ENCODE measurements at regions not wholly inside any gene's neighbourhood (a gene's known extent, or its start where the extent isn't known, plus 50 kb on each side); places are given as distances from the start of the nearest gene placed in this dataset.

GRCh38 chr1:22262583-22262982 lies 119.7 kb upstream of the WNT4 start:
- peaks cover 0 to 2% of the 10 kb centered on the region in 2 experiments for H3K27me3 ChIP-seq (ENCODE audit: control insufficient read depth in 2 of 2, insufficient read depth in 2 of 2, low read length in 2 of 2)
- no peak overlapping the region for H3K27ac ChIP-seq (ENCODE audit: insufficient read depth, low read depth, low read length)
- intact Hi-C loops (cut with micrococcal nuclease): no loop called here
- no peaks in the 10 kb centered on the region for H4K20me1 ChIP-seq (replicated peaks; ENCODE audit: control insufficient read depth, extremely low read depth, insufficient read depth, low read length)
- no peaks in the 10 kb centered on the region for H3K36me3 ChIP-seq (ENCODE audit: control insufficient read depth in 2 of 2, extremely low read depth in 1 of 2, insufficient read depth in 2 of 2, low read length in 2 of 2)
- H2AFZ ChIP-seq (ENCODE audit: low read depth, low read length): no peak overlapping the region
- H3K79me2 ChIP-seq (ENCODE audit: control insufficient read depth, insufficient read depth, low read length): no peaks in the 10 kb centered on the region
- no TSS peak for BruUV-seq (replicated peaks)
- no peak overlapping the region for H3K9ac ChIP-seq (replicated peaks; ENCODE audit: extremely low read depth, insufficient read depth, low read length)
- POLR2A ChIA-PET: no interaction called here
- FAIRE-seq (no peak), DNase-seq (ENCODE audit: low read depth, low spot score) (no peak)
- H3K4me2 ChIP-seq (ENCODE audit: insufficient read depth, low read length): no peak overlapping the region
- H3K4me1 ChIP-seq (ENCODE audit: control insufficient read depth, extremely low read depth, insufficient read depth, low read length): no peaks in the 10 kb centered on the region
- CTCF ChIA-PET: no interaction called here
- dilution Hi-C loops (cut with MboI; ENCODE audit: extremely low pct_ligation_motif_present, low sequenced_read_pairs): no loop called here
- no peak overlapping the region for H3K4me3 ChIP-seq (replicated peaks in 1 of 3; ENCODE audit: insufficient read depth in 1 of 3, low read depth in 1 of 3, low read length in 3 of 3)
- H3K9me3 ChIP-seq (replicated peaks; ENCODE audit: control insufficient read depth, insufficient read depth, low read length): no peaks in the 10 kb centered on the region
- TF ChIP-seq FOS (IDR thresholded peaks at IDR 0.05; ENCODE audit: borderline replicate concordance, insufficient read depth, low read length) (no peak), POLR2A (IDR thresholded peaks at IDR 0.05; ENCODE audit: low read depth, low read length) (no peak), MYC (IDR thresholded peaks at IDR 0.05; ENCODE audit: low read depth, low read length) (no peak), MAX (IDR thresholded peaks at IDR 0.05; ENCODE audit: insufficient read depth, insufficient read length) (no peak)
- no peaks in the 10 kb centered on the region for H3K9me1 ChIP-seq (replicated peaks; ENCODE audit: control insufficient read depth, extremely low read depth, insufficient read depth, low read length)

GRCh38 chr1:22263359-22263758 lies 120.5 kb upstream of the WNT4 start:
- peaks cover 0 to 2% of the 10 kb centered on the region in 2 experiments for H3K27me3 ChIP-seq (ENCODE audit: control insufficient read depth in 2 of 2, insufficient read depth in 2 of 2, low read length in 2 of 2)
- no peaks in the 10 kb centered on the region for H3K9me3 ChIP-seq (replicated peaks; ENCODE audit: control insufficient read depth, insufficient read depth, low read length)
- no peak for TF ChIP-seq POLR2AphosphoS5 (IDR thresholded peaks at IDR 0.05; ENCODE audit: insufficient read depth, low read depth, low read length)
- TF ChIP-seq MAX (IDR thresholded peaks at IDR 0.05; ENCODE audit: insufficient read depth, insufficient read length): no peak
- no peak for TF ChIP-seq JUN (IDR thresholded peaks at IDR 0.05; ENCODE audit: borderline replicate concordance, insufficient read depth, insufficient read length, low read depth)
- TF ChIP-seq FOS (IDR thresholded peaks at IDR 0.05; ENCODE audit: borderline replicate concordance, insufficient read depth, low read length): no peak
- TF ChIP-seq CTCF (IDR thresholded peaks at IDR 0.05; ENCODE audit: extremely low read depth in 1 of 2, insufficient read depth in 1 of 2, low read depth in 1 of 2, low read length in 2 of 2): no peak
- no peak overlapping the region for H3K27ac ChIP-seq (ENCODE audit: insufficient read depth, low read depth, low read length)
- ChIA-PET POLR2A (no interaction called here), CTCF (no interaction called here)
- no TSS peak for BruUV-seq (replicated peaks)
- no peaks in the 10 kb centered on the region for H3K36me3 ChIP-seq (ENCODE audit: control insufficient read depth in 2 of 2, extremely low read depth in 1 of 2, insufficient read depth in 2 of 2, low read length in 2 of 2)
- H3K4me1 ChIP-seq (ENCODE audit: control insufficient read depth, extremely low read depth, insufficient read depth, low read length): no peaks in the 10 kb centered on the region
- no peak overlapping the region for H2AFZ ChIP-seq (ENCODE audit: low read depth, low read length)
- no peak overlapping the region for H3K4me3 ChIP-seq (replicated peaks in 1 of 3; ENCODE audit: insufficient read depth in 1 of 3, low read depth in 1 of 3, low read length in 3 of 3)
- dilution Hi-C loops (cut with MboI; ENCODE audit: extremely low pct_ligation_motif_present, low sequenced_read_pairs): no loop called here
- intact Hi-C loops (cut with micrococcal nuclease): no loop called here
- DNase-seq (ENCODE audit: low read depth, low spot score) (no peak), FAIRE-seq (no peak)
- no peaks in the 10 kb centered on the region for H3K79me2 ChIP-seq (ENCODE audit: control insufficient read depth, insufficient read depth, low read length)
- H4K20me1 ChIP-seq (replicated peaks; ENCODE audit: control insufficient read depth, extremely low read depth, insufficient read depth, low read length): no peaks in the 10 kb centered on the region
- no peak overlapping the region for H3K9ac ChIP-seq (replicated peaks; ENCODE audit: extremely low read depth, insufficient read depth, low read length)
- H3K4me2 ChIP-seq (ENCODE audit: insufficient read depth, low read length): no peak overlapping the region
- no peaks in the 10 kb centered on the region for H3K9me1 ChIP-seq (replicated peaks; ENCODE audit: control insufficient read depth, extremely low read depth, insufficient read depth, low read length)

Data from endothelial cell of umbilical vein (primary cell).